ENCODE measurements at regions not wholly inside any gene's neighbourhood (a gene's known extent, or its start where the extent isn't known, plus 50 kb on each side); places are given as distances from the start of the nearest gene placed in this dataset.

DNA sequence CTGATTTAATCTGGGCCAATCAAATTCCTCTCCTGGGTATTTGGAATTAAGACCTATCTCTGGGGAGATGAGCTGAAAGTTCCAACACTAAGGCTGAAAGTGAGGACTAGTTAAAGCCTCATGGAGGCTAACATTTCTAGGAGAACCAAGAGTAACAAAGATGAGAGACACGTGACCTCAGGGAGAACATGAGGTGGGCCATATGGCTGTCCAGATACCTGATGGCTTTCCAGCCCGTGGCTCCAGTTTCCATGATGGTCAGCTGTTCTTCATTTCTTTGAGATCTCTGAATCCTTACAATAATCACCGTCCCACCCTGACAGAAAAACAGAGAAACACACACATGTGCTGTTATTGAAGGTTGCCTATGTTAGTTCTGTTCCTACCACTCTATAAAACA is 66.1 kb downstream of the LEPR start:
- H4K20me1 ChIP-seq (ENCODE audit: insufficient read depth, low read depth, low read length): no peaks in the 10 kb centered on the region
- H3K27ac ChIP-seq (ENCODE audit: low read length): no peak overlapping the region
- no peaks in the 10 kb centered on the region for H3K36me3 ChIP-seq (ENCODE audit: insufficient read depth, low read length)
- H3K9me2 ChIP-seq (replicated peaks; ENCODE audit: insufficient read depth, low read length): no peaks in the 10 kb centered on the region
- no peak for DNase-seq
- H3K4me1 ChIP-seq (ENCODE audit: low read length): no peaks in the 10 kb centered on the region
- no peaks in the 10 kb centered on the region for H3K79me2 ChIP-seq (ENCODE audit: low read length)
- no peak overlapping the region for H3K4me3 ChIP-seq (ENCODE audit: low read length)
- H3K4me2 ChIP-seq (ENCODE audit: low read depth, low read length, poor library complexity, severe bottlenecking): no peak overlapping the region
- H3K27me3 ChIP-seq (ENCODE audit: low read length): no peaks in the 10 kb centered on the region
- no peak overlapping the region for H2AFZ ChIP-seq (ENCODE audit: low read length)
- H3K9ac ChIP-seq (ENCODE audit: low read length): no peak overlapping the region
- H3K9me3 ChIP-seq (ENCODE audit: low read length): no peaks in the 10 kb centered on the region

DNA sequence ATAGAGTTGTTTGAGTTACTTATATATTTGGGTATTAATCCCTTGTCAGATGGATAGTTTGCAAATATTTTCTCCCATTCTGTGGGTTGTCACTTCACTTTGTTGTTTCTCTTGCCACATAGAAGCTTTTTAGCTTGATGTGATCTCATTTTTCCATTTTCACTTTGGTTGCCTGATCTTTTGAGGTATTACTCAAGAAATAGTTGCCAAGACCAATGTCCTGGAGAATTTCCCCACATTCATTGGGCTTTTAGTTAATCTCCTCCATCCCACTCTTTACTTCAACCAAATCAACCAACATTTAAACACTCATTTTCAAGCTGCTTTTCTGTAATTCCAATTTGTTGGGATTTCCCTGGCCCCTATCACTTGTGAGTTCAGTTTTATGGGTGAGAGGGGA is 69.0 kb downstream of the LEPR start:
- no peaks in the 10 kb centered on the region for H4K20me1 ChIP-seq (ENCODE audit: insufficient read depth, low read depth, low read length)
- no peak overlapping the region for H3K4me2 ChIP-seq (ENCODE audit: low read depth, low read length, poor library complexity, severe bottlenecking)
- H2AFZ ChIP-seq (ENCODE audit: low read length): no peak overlapping the region
- H3K4me3 ChIP-seq (ENCODE audit: low read length): no peak overlapping the region
- no peaks in the 10 kb centered on the region for H3K4me1 ChIP-seq (ENCODE audit: low read length)
- no peaks in the 10 kb centered on the region for H3K79me2 ChIP-seq (ENCODE audit: low read length)
- H3K9me2 ChIP-seq (replicated peaks; ENCODE audit: insufficient read depth, low read length): no peaks in the 10 kb centered on the region
- H3K36me3 ChIP-seq (ENCODE audit: insufficient read depth, low read length): no peaks in the 10 kb centered on the region
- H3K9me3 ChIP-seq (ENCODE audit: low read length): no peaks in the 10 kb centered on the region
- no peak for DNase-seq
- no peaks in the 10 kb centered on the region for H3K27me3 ChIP-seq (ENCODE audit: low read length)
- H3K9ac ChIP-seq (ENCODE audit: low read length): no peak overlapping the region
- no peak overlapping the region for H3K27ac ChIP-seq (ENCODE audit: low read length)

DNA sequence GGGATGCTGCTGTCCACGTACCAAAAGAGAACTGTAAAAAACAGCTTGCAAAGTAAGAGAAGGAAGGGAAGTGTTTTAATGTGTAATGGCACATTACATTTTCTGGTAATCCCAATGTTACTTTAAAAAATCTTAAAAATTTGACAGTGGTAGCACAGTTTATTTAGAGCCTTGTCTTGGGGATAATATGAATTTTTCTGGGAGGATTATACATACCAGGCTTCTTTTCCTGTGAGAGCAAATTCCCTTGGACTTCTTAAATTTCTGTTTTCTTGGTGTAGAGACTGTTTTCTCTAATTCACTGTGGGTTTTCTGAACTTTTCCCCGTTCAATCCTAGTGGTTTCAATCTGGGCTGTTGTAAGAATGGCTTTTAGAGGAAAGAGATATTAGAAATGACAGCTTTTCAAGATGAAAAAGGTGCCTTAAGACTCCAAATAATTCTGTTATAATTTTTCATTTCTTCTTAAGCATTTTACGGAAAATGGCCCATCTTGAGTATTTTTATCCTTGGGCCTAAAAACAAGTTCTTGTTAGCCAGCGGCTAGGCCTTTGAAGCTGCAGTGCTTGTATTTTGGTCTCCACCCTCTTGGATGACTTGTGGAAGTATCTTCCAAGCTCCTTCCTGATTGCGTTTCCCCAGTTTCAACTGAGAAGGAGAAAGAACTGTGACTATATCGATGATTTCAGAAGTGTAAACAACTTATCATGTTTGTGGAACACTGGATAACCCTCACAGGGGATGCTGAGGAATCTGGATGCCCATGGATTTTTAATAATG is 70.0 kb downstream of the LEPR start:
- no peak overlapping the region for H3K9ac ChIP-seq (ENCODE audit: low read length)
- no peak overlapping the region for H2AFZ ChIP-seq (ENCODE audit: low read length)

DNA sequence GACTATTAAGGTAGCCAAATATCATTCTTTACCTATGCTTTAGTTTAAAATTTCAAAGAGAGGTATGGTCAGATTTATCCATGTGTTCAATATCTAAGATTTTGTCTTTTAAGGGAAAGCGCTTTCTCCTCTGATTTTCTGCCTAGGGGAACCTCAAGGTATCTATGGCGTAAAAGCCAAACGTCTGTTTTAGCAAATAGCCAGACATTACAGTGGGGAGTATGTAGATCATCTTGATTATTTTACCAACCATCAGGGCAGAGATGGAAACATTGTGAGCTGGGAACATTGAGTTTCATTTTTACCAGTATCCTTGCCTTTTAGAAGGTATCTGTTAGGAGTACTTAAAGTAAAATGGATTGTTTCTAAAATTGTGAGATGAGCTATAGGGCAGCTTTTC is 71.0 kb downstream of the LEPR start:
- Histone ChIP-seq H3K4me1 (ENCODE audit: low read length) (no peaks in the 10 kb centered on the region), H3K9me2 (replicated peaks; ENCODE audit: insufficient read depth, low read length) (no peaks in the 10 kb centered on the region), H3K79me2 (ENCODE audit: low read length) (no peaks in the 10 kb centered on the region), H4K20me1 (ENCODE audit: insufficient read depth, low read depth, low read length) (no peaks in the 10 kb centered on the region), H3K4me3 (ENCODE audit: low read length) (no peak overlapping the region), H2AFZ (ENCODE audit: low read length) (no peak overlapping the region), H3K9ac (ENCODE audit: low read length) (no peak overlapping the region), H3K36me3 (ENCODE audit: insufficient read depth, low read length) (no peaks in the 10 kb centered on the region), H3K4me2 (ENCODE audit: low read depth, low read length, poor library complexity, severe bottlenecking) (no peak overlapping the region), H3K27me3 (ENCODE audit: low read length) (no peaks in the 10 kb centered on the region), H3K27ac (ENCODE audit: low read length) (no peak overlapping the region), H3K9me3 (ENCODE audit: low read length) (no peaks in the 10 kb centered on the region)
- DNase-seq: no peak

More for the DNA sequence above, 70.0 kb downstream of the LEPR start:
- no peak overlapping the region for H3K4me3 ChIP-seq (ENCODE audit: low read length)
- no peaks in the 10 kb centered on the region for H3K27me3 ChIP-seq (ENCODE audit: low read length)
- H3K9me3 ChIP-seq (ENCODE audit: low read length): no peaks in the 10 kb centered on the region
- no peak overlapping the region for H3K27ac ChIP-seq (ENCODE audit: low read length)
- no peaks in the 10 kb centered on the region for H3K79me2 ChIP-seq (ENCODE audit: low read length)
- no peak for DNase-seq
- H4K20me1 ChIP-seq (ENCODE audit: insufficient read depth, low read depth, low read length): no peaks in the 10 kb centered on the region
- no peaks in the 10 kb centered on the region for H3K4me1 ChIP-seq (ENCODE audit: low read length)
- H3K36me3 ChIP-seq (ENCODE audit: insufficient read depth, low read length): no peaks in the 10 kb centered on the region
- H3K9me2 ChIP-seq (replicated peaks; ENCODE audit: insufficient read depth, low read length): no peaks in the 10 kb centered on the region
- no peak overlapping the region for H3K4me2 ChIP-seq (ENCODE audit: low read depth, low read length, poor library complexity, severe bottlenecking)

DNA sequence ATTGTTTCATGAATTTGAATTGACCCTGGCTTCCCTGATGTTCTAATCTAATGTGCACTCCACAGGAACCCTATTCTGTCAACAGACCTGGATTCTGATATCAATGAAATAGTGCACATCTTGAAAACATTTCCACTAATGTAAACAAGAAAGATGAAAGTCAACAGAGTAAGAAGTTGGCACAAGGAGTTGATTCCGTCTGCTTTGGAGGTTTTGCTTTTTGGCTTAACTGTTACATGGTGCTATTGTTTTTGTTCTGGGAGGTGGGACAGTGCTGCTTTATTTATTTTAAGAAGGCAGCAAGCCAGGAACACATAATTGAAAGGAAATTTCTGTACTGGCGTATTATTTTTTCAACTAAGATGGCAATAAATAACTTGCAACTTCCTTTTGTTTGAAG is 73.3 kb downstream of the LEPR start:
- no peak for DNase-seq
- H3K79me2 ChIP-seq (ENCODE audit: low read length): no peaks in the 10 kb centered on the region
- no peak overlapping the region for H2AFZ ChIP-seq (ENCODE audit: low read length)

DNA sequence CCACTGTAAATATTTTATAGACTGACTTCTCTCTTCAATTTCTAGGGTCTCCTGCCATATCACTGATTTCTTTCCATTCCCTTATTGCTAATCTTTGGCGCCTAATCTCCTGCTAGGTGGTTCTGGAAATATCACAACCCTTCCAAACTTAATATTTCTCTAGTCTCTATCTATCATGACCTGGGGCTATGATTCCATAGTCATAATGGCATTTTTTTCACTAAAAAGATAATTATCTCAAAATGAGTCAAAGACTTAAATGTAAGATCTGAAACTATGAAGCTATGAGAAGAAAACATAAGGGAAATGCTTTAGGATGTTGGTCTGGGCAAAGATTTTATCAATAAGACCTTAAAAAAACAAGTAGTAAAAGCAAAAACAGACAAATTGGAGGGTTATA is 74.2 kb downstream of the LEPR start:
- H3K4me2 ChIP-seq (ENCODE audit: low read depth, low read length, poor library complexity, severe bottlenecking): no peak overlapping the region
- H3K79me2 ChIP-seq (ENCODE audit: low read length): no peaks in the 10 kb centered on the region
- no peaks in the 10 kb centered on the region for H4K20me1 ChIP-seq (ENCODE audit: insufficient read depth, low read depth, low read length)
- H3K9me2 ChIP-seq (replicated peaks; ENCODE audit: insufficient read depth, low read length): no peaks in the 10 kb centered on the region
- H3K36me3 ChIP-seq (ENCODE audit: insufficient read depth, low read length): no peaks in the 10 kb centered on the region
- H3K27me3 ChIP-seq (ENCODE audit: low read length): no peaks in the 10 kb centered on the region
- H3K9me3 ChIP-seq (ENCODE audit: low read length): no peaks in the 10 kb centered on the region
- no peak overlapping the region for H3K27ac ChIP-seq (ENCODE audit: low read length)
- H3K9ac ChIP-seq (ENCODE audit: low read length): no peak overlapping the region
- no peaks in the 10 kb centered on the region for H3K4me1 ChIP-seq (ENCODE audit: low read length)
- H3K4me3 ChIP-seq (ENCODE audit: low read length): no peak overlapping the region
- DNase-seq: no peak
- H2AFZ ChIP-seq (ENCODE audit: low read length): no peak overlapping the region

More for the DNA sequence above, 73.3 kb downstream of the LEPR start:
- Histone ChIP-seq H3K4me1 (ENCODE audit: low read length) (no peaks in the 10 kb centered on the region), H4K20me1 (ENCODE audit: insufficient read depth, low read depth, low read length) (no peaks in the 10 kb centered on the region), H3K27ac (ENCODE audit: low read length) (no peak overlapping the region), H3K36me3 (ENCODE audit: insufficient read depth, low read length) (no peaks in the 10 kb centered on the region), H3K9me3 (ENCODE audit: low read length) (no peaks in the 10 kb centered on the region), H3K4me2 (ENCODE audit: low read depth, low read length, poor library complexity, severe bottlenecking) (no peak overlapping the region), H3K4me3 (ENCODE audit: low read length) (no peak overlapping the region), H3K9me2 (replicated peaks; ENCODE audit: insufficient read depth, low read length) (no peaks in the 10 kb centered on the region), H3K9ac (ENCODE audit: low read length) (no peak overlapping the region), H3K27me3 (ENCODE audit: low read length) (no peaks in the 10 kb centered on the region)

DNA sequence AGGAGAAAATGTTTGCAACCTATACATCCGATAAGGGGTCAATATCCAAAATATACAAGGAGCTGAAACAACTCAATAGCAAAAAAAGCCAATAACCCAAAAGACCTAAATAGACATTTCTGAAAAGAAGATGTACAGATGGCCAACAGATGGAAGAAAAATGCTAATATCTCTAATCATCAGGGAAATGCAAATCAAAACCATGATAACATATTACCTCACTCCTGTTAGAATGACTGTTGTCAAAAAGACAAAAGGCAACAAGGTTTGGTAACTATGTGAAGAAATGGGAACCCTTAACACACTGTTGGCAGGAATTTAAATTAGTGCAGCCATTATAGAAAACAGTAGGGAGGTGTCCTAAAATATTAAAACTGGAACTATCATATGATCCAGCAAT is 74.7 kb downstream of the LEPR start:
- no peak overlapping the region for H3K4me2 ChIP-seq (ENCODE audit: low read depth, low read length, poor library complexity, severe bottlenecking)
- H3K27me3 ChIP-seq (ENCODE audit: low read length): no peaks in the 10 kb centered on the region
- H3K4me1 ChIP-seq (ENCODE audit: low read length): no peaks in the 10 kb centered on the region
- no peaks in the 10 kb centered on the region for H4K20me1 ChIP-seq (ENCODE audit: insufficient read depth, low read depth, low read length)
- H3K9me3 ChIP-seq (ENCODE audit: low read length): no peaks in the 10 kb centered on the region
- no peak for DNase-seq
- no peak overlapping the region for H3K27ac ChIP-seq (ENCODE audit: low read length)
- no peaks in the 10 kb centered on the region for H3K79me2 ChIP-seq (ENCODE audit: low read length)
- H3K36me3 ChIP-seq (ENCODE audit: insufficient read depth, low read length): no peaks in the 10 kb centered on the region
- no peak overlapping the region for H2AFZ ChIP-seq (ENCODE audit: low read length)
- no peak overlapping the region for H3K4me3 ChIP-seq (ENCODE audit: low read length)
- no peaks in the 10 kb centered on the region for H3K9me2 ChIP-seq (replicated peaks; ENCODE audit: insufficient read depth, low read length)
- no peak overlapping the region for H3K9ac ChIP-seq (ENCODE audit: low read length)

DNA sequence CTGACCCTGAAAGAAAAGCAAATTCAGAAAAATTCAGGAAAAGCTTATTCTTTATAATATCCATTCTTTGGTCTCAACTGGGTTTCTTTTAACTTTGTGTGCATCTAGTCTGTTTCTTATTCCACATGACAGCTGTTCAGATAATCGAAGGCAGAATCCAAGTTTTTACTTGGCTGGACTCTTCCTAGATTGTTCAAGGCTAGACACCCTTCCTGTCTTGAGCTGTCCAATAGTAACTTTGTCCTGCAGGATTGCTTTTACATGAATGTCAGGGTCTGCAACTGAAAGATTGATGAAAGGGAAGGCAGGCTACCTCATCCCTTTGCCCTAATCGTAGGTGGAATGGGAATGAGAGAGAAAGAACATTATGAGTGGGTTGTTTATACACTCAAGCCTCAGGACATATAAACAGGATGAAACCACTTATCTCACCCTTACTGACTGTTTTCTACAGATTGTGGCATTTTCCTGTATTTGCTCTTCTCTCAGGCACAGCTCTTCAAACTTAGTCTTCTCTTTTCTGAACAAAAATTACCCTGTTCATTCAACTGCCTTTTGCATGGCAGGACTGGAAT is 76.9 kb downstream of the LEPR start:
- H4K20me1 ChIP-seq (ENCODE audit: insufficient read depth, low read depth, low read length): no peaks in the 10 kb centered on the region
- H3K4me2 ChIP-seq (ENCODE audit: low read depth, low read length, poor library complexity, severe bottlenecking): no peak overlapping the region
- DNase-seq: no peak
- H2AFZ ChIP-seq (ENCODE audit: low read length): no peak overlapping the region
- no peaks in the 10 kb centered on the region for H3K79me2 ChIP-seq (ENCODE audit: low read length)
- H3K36me3 ChIP-seq (ENCODE audit: insufficient read depth, low read length): no peaks in the 10 kb centered on the region
- no peaks in the 10 kb centered on the region for H3K9me3 ChIP-seq (ENCODE audit: low read length)
- no peak overlapping the region for H3K9ac ChIP-seq (ENCODE audit: low read length)
- no peaks in the 10 kb centered on the region for H3K9me2 ChIP-seq (replicated peaks; ENCODE audit: insufficient read depth, low read length)
- no peak overlapping the region for H3K27ac ChIP-seq (ENCODE audit: low read length)
- no peaks in the 10 kb centered on the region for H3K4me1 ChIP-seq (ENCODE audit: low read length)
- no peak overlapping the region for H3K4me3 ChIP-seq (ENCODE audit: low read length)
- no peaks in the 10 kb centered on the region for H3K27me3 ChIP-seq (ENCODE audit: low read length)

All from Karpas-422 (cell line).